Pons (tissue), 1 donor: ENCODE measurements at regions not wholly inside any gene's neighbourhood (a gene's known extent, or its start where the extent isn't known, plus 50 kb on each side); places are given as distances from the start of the nearest gene placed in this dataset.
"Not testable (repeated sequence)": the region's sequence is repeated elsewhere in the genome, so short reads cannot be mapped to it uniquely, and the experiment has no call there.

ENCODE experiments used
- DNase-seq: peaks from one replicate; pipeline ENCODE4 v3.0.0-alpha.2; 2016; ENCODE audit warnings: low spot score

DNA sequence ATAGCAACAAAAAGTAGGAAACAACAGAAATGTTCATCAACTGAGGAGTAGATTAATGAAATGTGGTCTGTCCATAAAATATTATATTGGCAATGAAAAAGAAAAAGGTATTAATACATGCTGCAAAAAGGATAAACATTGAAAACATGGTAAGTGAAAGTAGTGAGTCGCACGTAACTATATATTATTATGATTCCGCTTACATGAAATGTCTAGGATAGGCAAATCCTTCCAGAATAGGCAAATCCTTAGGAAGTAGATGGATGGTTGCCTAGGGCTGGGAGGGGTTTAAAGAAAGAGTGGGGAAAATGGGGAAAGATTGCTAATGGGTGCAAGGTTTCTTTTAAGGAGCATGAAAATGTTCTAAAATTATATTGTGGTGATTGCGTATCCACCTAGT, 198.1 kb upstream of the WSB1 start:
- not testable (repeated sequence) for DNase-seq

DNA sequence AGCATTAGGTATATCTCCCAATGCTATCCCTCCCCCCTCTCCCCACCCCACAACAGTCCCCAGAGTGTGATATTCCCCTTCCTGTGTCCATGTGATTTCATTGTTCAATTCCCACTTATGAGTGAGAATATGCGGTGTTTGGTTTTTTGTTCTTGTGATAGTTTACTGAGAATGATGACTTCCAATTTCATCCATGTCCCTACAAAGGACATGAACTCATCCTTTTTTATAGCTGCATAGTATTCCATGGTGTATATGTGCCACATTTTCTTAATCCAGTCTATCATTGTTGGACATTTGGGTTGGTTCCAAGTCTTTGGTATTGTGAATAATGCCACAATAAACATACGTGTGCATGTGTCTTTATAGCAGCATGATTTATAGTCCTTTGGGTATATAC, 194.6 kb upstream of the WSB1 start:
- not testable (repeated sequence) for DNase-seq

DNA sequence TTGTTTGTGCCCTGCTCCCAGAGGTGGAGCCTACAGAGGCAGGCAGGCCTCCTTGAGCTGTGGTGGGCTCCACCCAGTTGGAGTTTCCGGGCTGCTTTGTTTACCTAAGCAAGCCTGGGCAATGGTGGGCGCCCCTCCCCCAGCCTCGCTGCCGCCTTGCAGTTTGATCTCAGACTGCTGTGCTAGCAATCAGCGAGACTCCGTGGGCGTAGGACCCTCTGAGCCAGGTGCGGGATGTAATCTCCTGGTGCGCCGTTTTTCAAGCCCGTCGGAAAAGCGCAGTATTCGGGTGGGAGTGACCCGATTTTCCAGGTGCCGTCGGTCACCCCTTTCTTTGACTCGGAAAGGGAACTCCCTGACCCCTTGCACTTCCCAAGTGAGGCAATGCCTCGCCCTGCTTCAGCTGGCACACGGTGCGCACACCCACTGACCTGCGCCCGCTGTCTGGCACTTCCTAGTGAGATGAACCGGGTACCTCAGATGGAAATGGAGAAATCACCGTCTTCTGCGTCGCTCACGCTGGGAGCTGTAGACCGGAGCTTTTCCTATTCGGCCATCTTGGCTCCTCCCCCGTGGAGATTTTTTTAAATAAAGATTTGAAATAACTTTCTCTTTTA, 189.2 kb upstream of the WSB1 start:
- DNase-seq = not testable (repeated sequence)

DNA sequence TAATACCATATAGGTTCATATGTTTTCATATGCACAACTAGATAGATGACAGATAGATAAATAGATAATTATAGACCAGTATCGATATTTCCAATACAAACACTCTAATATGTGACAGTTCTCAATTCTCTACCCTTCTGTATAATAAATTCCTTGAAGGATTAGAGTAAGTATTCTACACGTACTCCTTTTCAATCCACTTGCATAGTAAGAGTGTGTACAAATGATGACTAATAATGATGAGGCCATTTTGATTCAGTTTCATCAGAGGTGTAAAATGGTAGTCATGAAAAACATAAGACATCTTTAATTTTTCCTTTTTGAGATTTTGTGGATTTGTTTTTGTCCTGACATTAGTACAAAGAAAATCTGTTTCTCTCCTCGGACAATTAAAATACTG, 188.3 kb upstream of the WSB1 start:
- DNase-seq = no peak

DNA sequence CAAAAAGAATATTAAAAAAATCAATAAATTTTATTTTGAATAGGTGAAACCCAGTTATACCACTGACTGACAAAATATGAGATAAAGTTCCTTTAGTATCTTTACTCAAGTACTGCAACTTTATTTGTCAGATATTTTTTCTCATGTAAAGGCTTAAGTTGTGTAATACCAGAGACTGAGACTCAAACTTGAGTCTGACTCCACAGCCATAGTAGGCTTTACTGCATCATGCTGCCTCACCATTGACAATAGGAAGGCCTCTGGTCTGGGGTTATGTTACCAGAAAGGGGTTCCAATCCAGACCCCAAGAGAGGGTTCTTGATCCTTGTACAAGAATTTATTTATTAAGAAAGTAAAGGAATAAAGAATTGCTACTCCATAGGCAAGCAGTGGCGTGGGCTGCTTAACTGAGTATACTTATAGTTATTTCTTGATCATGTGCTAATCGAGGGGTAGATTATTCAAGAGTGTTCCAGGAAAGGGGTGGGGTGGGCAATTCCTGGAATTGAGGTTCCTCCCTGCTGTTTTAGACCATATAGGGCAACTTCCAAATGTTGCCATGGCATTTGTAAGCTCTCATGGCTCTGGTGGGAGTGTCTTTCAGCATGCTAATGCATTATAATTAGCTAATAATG, 187.4 kb upstream of the WSB1 start:
- DNase-seq = no peak

- no peak for DNase-seq
Measured at GRCh38 chr17:27106982-27107360, 186.9 kb upstream of the WSB1 start.

DNA sequence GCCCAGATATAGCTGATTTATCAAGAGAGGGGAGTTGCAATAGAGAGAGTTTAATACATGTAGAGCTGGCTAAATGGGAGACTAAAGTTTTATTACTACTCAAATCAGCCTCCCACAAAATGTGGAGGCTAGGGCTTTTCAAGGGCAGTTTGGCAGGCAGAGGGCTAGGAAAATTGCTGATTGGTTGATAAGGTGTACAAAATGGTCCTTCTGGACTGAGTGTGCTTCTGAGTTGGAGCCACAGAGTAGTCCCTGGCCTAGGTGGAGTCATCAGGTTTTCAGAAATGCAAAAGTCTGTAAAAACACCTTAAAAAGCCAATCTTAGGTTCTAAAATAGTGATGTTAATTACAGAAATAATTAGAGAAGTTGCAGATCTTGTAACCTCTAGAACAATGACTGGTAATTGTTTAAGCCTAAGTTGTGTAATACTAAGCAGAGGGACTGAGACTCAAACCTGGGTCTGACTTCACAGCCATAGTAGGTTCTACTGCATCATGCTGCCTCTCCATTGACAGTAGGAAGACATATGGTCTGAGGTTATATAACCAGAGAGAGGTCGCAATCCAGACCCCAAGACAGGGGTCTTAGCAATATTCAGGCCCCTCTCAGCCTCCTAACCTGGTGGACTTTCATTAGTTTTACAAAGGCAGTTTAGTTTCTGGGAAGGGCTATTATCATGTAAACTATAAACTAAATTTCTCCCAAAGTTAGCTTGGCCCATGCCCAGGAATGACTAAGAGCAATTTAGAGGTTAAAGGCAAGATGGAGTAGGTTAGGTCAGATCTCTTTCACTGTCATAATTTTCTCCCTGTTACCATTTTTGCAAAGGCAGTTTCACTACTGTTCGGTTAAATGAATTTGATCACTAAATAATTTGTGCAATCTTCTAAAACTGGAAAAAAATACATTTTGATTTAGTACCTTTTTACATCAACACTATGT, 186.3 kb upstream of the WSB1 start:
- DNase-seq = not testable (repeated sequence)

DNA sequence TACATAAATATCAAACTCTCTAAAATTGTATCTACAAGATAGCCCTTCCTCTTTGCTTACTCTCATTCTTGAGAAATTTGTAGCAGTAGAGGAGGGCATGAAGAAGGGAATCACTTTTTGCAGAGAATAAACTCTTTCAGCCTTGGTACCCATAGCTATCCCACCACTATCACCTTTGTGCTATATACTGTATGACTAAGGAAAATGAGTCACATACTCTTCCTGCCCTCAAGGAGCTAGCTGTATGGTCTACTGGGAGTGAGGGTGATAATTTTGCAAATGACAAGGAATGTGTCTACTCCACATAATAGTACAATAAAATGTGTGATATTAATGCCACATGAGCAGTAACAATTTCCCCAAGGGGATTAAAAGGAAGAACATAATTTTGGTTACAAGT, 184.6 kb upstream of the WSB1 start:
- no peak for DNase-seq

- DNase-seq = no peak
Measured at GRCh38 chr17:27153005-27153404, 140.9 kb upstream of the WSB1 start.

DNA sequence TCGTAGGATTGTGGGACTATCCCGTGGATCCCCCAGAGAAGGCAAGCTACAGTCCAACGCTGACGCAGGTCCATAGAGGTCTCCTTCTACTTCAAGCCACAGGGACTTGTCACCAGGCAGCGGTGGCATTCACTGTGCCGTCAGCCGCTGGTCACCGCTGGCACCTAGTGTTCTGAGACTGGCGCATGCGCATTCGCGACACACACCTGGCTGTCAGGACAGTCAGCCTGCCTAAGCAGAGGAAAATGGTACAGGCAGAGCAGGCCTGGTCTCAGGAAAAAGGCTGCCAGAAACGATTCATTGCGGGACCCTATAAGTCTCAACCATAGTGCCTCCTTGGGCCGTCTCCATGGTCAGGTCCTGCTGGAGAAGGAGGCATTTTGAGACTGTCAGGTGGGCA, 138.0 kb upstream of the WSB1 start:
- DNase-seq = no peak

GRCh38 chr17:27157297-27157696, 136.6 kb upstream of the WSB1 start:
- no peak for DNase-seq

- no peak for DNase-seq
Measured at GRCh38 chr17:27157898-27158297, 136.0 kb upstream of the WSB1 start.

DNA sequence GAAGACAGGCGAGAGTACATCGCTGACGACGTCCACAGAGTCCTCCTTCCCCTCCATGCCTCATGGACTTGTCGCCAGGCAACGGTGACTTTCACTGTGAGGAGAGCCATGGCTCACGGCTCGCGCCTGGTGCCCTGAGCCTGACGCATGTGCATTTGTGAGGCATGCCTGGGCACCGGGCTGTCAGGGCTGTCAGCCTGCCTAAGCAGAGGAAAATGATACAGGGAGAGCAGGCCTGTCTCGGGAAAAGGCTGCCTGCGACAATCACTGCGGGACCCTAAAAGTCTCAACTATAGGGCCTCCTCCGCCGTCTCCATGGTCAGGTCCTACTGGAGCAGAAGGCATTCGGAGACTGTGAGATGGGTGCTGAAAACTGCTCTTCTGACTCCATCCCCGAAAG, 135.5 kb upstream of the WSB1 start:
- DNase-seq = no peak

DNA sequence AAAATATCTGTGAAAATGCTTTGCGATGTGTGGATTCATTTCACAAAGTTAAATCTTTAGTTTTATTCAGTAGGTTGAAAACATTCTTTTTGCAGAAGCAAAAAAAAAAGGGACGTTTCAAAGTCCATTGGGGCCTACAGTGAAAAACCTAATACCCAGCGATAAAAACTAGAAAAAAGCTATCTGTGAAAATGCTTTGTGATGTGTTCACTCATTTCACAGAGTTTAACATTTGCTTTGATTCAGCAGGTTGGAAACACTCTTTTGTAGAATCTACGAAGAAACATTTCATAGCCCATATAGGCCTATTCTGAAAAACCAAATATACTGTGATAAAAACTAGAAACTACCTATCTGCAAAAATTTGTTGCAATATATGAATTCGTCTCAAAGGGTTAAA, 113.6 kb upstream of the WSB1 start:
- no peak for DNase-seq

DNA sequence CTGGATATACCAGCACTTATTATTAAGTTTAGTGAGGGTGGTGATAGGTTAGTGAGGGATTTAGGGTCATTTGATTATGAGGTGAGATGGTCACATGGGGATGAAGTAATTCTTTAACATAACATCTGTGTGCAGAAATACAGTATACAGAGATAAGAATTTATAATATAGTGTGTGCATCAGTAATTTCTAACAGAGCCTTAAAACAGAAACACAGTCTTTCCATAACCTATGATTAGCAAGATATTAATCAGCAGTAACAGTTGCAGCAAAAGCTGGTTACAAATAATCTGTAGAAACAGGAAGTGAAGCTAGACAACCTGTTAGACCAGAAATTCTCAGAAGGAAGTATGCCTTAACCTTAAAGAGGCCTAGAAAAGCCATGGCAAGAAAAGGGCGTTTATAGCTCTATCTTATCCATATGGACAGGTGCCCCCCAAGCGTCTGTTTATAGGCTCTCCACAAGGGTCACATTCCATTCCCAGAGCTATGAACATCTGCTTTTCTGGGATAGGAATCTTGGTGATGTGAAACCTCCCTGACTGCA, 112.5 kb upstream of the WSB1 start:
- not testable (repeated sequence) for DNase-seq

- no peak for DNase-seq
Measured at GRCh38 chr17:27181935-27182334, 112.0 kb upstream of the WSB1 start.

DNA sequence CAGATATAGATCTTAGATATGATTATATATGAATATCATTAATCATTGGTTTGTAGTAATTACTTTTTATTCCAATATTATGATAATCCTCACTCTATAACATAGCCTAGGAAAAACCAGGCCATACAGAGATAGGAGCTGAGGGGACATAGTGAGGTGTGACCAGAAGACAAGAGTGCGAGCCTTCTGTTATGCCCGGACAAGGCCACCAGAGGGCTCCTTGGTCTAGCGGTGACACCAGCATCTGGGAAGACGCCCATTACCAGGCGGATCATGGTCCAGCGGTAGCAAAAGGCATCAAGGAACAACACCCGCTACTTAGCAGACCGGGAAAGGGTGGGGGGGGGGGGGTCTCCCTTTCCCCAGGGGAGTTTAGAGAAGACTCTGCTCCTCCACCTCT, 96.4 kb upstream of the WSB1 start:
- DNase-seq = not testable (repeated sequence)

GRCh38 chr17:27199948-27200347, 94.0 kb upstream of the WSB1 start:
- no peak for DNase-seq

DNA sequence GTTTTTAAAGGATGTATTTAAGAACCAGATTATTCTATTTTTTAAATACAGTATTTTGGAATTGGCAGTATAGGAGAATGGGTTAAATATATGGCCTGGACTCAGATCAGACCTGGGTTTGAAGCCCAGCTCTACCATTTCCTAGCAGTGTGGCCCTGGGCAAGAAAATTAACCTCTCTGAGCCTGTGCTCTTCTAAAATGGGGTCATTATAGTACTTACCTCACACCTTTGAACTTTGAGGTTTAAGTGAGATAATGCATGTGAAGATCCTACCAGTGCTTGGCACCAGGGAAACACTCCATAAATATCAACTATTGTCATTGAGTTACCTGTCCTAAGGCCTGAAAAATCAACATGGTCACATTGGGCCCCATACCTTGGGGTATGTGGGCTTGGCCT, 93.4 kb upstream of the WSB1 start:
- DNase-seq = no peak

GRCh38 chr17:27203241-27203640, 90.7 kb upstream of the WSB1 start:
- DNase-seq = no peak

GRCh38 chr17:27206447-27206846, 87.5 kb upstream of the WSB1 start:
- DNase-seq = no peak

DNA sequence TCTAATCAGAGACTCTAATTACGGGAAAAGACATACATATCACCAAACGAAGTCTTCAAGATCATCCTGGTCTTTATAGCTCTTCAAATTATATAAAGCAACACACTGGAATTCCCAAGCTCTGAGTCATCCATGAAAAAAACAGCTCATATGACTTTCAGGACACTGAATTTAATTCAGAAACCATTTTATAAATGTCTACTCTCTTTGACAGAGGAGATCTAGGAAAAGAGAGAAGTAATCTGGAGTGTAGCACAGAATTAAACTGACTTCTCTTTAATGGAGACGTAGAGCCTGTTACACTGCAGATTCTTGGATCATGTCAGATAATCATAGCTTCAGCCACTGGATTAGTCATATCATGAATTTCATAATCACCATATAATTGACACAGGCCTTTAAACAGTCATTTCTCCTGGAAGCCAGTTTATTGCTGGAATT, 86.8 kb upstream of the WSB1 start:
- no peak for DNase-seq

- DNase-seq = not testable (repeated sequence)
Measured at GRCh38 chr17:27208370-27208769, 85.5 kb upstream of the WSB1 start.
